ENCODE measurements at regions not wholly inside any gene's neighbourhood (a gene's known extent, or its start where the extent isn't known, plus 50 kb on each side); places are given as distances from the start of the nearest gene placed in this dataset.

DNA sequence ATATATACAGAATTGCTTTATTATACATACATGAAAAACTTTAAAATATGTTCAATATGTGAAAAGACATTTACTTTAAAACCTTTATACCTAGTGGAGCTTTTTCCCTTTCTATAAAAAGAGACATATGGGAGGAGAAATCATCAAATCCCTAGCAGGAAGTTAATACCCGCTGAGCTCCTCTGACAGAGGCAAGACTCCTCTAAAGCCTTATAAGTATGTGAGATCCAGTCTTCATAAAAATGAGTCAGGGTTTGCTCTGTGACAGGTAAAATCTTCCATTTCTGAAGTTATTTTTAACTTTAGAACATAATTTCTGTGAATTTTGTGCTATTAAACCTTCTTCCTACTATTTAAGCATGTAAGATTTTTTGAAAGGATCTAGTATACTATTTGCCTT is 634.4 kb upstream of the AADAT start:
- H3K4me1 ChIP-seq (ENCODE audit: insufficient read depth, low read length, severe bottlenecking) = no peaks in the 10 kb centered on the region
- no peaks in the 10 kb centered on the region for H3K9me3 ChIP-seq (ENCODE audit: low read length)
- H3K27me3 ChIP-seq (ENCODE audit: insufficient read depth, low read length) = no peaks in the 10 kb centered on the region
- no peaks in the 10 kb centered on the region for H3K9me2 ChIP-seq (ENCODE audit: low read depth, low read length)
- H3K79me2 ChIP-seq (ENCODE audit: insufficient read depth, low read length) = no peaks in the 10 kb centered on the region
- no peak overlapping the region for H3K4me3 ChIP-seq (ENCODE audit: low read depth, low read length, poor library complexity, severe bottlenecking)
- no peaks in the 10 kb centered on the region for H3F3A ChIP-seq (ENCODE audit: insufficient read depth, low read length)
- H3K36me3 ChIP-seq (ENCODE audit: insufficient read depth, low read length) = no peaks in the 10 kb centered on the region
- H3K4me2 ChIP-seq (ENCODE audit: low read length) = no peak overlapping the region
- H4K20me1 ChIP-seq (ENCODE audit: insufficient read depth, low read length) = no peaks in the 10 kb centered on the region
- H3K9ac ChIP-seq (ENCODE audit: low read length) = no peak overlapping the region
- no peak for TF ChIP-seq EZH2 (IDR thresholded peaks at IDR 0.05; ENCODE audit: borderline replicate concordance, low read length)
- TF ChIP-seq, protein P1, sequence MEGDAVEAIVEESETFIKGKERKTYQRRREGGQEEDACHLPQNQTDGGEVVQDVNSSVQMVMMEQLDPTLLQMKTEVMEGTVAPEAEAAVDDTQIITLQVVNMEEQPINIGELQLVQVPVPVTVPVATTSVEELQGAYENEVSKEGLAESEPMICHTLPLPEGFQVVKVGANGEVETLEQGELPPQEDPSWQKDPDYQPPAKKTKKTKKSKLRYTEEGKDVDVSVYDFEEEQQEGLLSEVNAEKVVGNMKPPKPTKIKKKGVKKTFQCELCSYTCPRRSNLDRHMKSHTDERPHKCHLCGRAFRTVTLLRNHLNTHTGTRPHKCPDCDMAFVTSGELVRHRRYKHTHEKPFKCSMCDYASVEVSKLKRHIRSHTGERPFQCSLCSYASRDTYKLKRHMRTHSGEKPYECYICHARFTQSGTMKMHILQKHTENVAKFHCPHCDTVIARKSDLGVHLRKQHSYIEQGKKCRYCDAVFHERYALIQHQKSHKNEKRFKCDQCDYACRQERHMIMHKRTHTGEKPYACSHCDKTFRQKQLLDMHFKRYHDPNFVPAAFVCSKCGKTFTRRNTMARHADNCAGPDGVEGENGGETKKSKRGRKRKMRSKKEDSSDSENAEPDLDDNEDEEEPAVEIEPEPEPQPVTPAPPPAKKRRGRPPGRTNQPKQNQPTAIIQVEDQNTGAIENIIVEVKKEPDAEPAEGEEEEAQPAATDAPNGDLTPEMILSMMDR (IDR thresholded peaks at IDR 0.05; ENCODE audit: low read length) = no peak
- H3K27ac ChIP-seq (ENCODE audit: low read depth, low read length, poor library complexity, severe bottlenecking) = no peak overlapping the region
- no peak overlapping the region for H2AFZ ChIP-seq (ENCODE audit: low read length)

DNA sequence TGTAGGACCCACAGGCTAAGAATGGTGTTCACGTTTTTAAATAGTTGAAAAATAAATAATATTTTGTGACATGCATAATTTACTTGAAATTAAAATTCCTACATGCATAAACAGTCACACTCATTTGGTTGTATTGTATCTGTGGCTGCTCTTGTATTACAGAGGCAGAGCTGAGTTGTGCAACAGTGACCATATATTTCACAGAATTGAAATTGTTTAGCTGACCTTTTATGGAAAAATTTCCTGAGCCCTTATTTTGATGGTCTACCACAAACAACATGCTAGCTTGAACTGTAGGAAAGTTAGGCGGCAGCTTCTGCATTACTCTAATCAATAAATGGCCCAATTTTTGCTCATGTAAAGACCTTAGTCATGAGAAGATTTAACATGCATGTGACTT is 633.4 kb upstream of the AADAT start:
- Histone ChIP-seq H3K4me3 (ENCODE audit: low read depth, low read length, poor library complexity, severe bottlenecking) (no peak overlapping the region), H3K4me1 (ENCODE audit: insufficient read depth, low read length, severe bottlenecking) (no peaks in the 10 kb centered on the region), H3K27me3 (ENCODE audit: insufficient read depth, low read length) (no peaks in the 10 kb centered on the region), H3K36me3 (ENCODE audit: insufficient read depth, low read length) (no peaks in the 10 kb centered on the region), H2AFZ (ENCODE audit: low read length) (no peak overlapping the region), H3K9me2 (ENCODE audit: low read depth, low read length) (no peaks in the 10 kb centered on the region), H3K27ac (ENCODE audit: low read depth, low read length, poor library complexity, severe bottlenecking) (no peak overlapping the region), H3K4me2 (ENCODE audit: low read length) (no peak overlapping the region), H3K79me2 (ENCODE audit: insufficient read depth, low read length) (no peaks in the 10 kb centered on the region), H3F3A (ENCODE audit: insufficient read depth, low read length) (no peaks in the 10 kb centered on the region), H4K20me1 (ENCODE audit: insufficient read depth, low read length) (no peaks in the 10 kb centered on the region), H3K9me3 (ENCODE audit: low read length) (no peaks in the 10 kb centered on the region), H3K9ac (ENCODE audit: low read length) (no peak overlapping the region)
- TF ChIP-seq, protein P1 (IDR thresholded peaks at IDR 0.05; ENCODE audit: low read length) = no peak
- TF ChIP-seq EZH2 (IDR thresholded peaks at IDR 0.05; ENCODE audit: borderline replicate concordance, low read length) = no peak

DNA sequence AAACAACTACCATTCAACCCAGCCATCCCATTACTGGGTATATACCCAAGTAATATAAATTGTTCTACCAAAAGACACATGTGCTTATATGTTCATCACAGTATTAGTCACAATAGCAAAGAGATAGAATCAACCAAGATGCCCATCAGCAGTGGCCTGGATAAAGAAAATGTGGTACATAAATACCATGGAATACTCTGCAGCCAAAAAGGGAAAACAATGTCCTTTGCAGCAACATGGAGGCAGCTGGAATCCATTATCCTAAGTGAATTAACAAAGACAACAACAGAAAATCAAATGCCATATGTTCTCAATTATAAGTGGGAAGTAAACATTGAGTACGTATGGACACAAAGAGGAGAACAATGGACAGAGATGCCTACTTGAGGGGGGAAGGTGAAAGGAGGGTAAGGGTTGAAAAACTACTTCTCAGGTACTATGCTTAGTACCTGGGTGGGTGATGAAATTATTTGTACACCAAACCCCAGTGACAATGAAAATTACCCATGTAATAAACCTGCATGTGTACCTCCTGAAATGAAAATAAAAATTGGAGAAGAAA is 632.1 kb upstream of the AADAT start:
- no peak overlapping the region for H3K27ac ChIP-seq (ENCODE audit: low read depth, low read length, poor library complexity, severe bottlenecking)
- H3F3A ChIP-seq (ENCODE audit: insufficient read depth, low read length) = no peaks in the 10 kb centered on the region
- H2AFZ ChIP-seq (ENCODE audit: low read length) = no peak overlapping the region
- H4K20me1 ChIP-seq (ENCODE audit: insufficient read depth, low read length) = no peaks in the 10 kb centered on the region
- H3K4me2 ChIP-seq (ENCODE audit: low read length) = no peak overlapping the region
- no peaks in the 10 kb centered on the region for H3K79me2 ChIP-seq (ENCODE audit: insufficient read depth, low read length)
- no peaks in the 10 kb centered on the region for H3K27me3 ChIP-seq (ENCODE audit: insufficient read depth, low read length)
- no peak overlapping the region for H3K9ac ChIP-seq (ENCODE audit: low read length)
- TF ChIP-seq EZH2 (IDR thresholded peaks at IDR 0.05; ENCODE audit: borderline replicate concordance, low read length) = no peak
- TF ChIP-seq, protein P1 (IDR thresholded peaks at IDR 0.05; ENCODE audit: low read length) = no peak
- H3K4me3 ChIP-seq (ENCODE audit: low read depth, low read length, poor library complexity, severe bottlenecking) = no peak overlapping the region
- H3K4me1 ChIP-seq (ENCODE audit: insufficient read depth, low read length, severe bottlenecking) = no peaks in the 10 kb centered on the region
- H3K9me2 ChIP-seq (ENCODE audit: low read depth, low read length) = no peaks in the 10 kb centered on the region
- no peaks in the 10 kb centered on the region for H3K36me3 ChIP-seq (ENCODE audit: insufficient read depth, low read length)
- H3K9me3 ChIP-seq (ENCODE audit: low read length) = no peaks in the 10 kb centered on the region

All from OCI-LY1 (cell line).